CD14-positive monocyte (primary cell): ENCODE measurements at regions not wholly inside any gene's neighbourhood (a gene's known extent, or its start where the extent isn't known, plus 50 kb on each side); places are given as distances from the start of the nearest gene placed in this dataset.

Experiments
- DNase-seq, 3 donors: peaks; one replicate each; pipeline ENCODE4 v3.0.0-alpha.2; 2011 to 2022
- H2AFZ ChIP-seq: 2 replicates; pipeline ENCODE4 v1.6.0; 2012; ENCODE audit warnings: mild to moderate bottlenecking, low read depth, low read length, inconsistent platforms; ENCODE audit not compliant: insufficient read depth, poor library complexity, severe bottlenecking
- H3K27ac ChIP-seq, 2 donors: 1 replicate in 1 of 2; 2 replicates in 1 of 2; pipeline ENCODE4 v1.5.1; 2012 to 2013; ENCODE audit warnings: low read length in 2 of 2, control low read depth in 1 of 2, inconsistent platforms in 1 of 2, low read depth in 1 of 2, mild to moderate bottlenecking in 1 of 2
- H3K27me3 ChIP-seq, 2 donors: one replicate each; pipeline versions ENCODE4 v1.6.0 to v1.6.1; 2011 to 2013; ENCODE audit warnings: low read length in 2 of 2; ENCODE audit not compliant: control insufficient read depth in 2 of 2, insufficient read depth in 2 of 2
- H3K36me3 ChIP-seq, 2 donors: replicated peaks in 1 of 2; 1 replicate in 1 of 2; 2 replicates in 1 of 2; pipeline versions ENCODE4 v1.5.1 to v1.6.1; 2012 to 2013; ENCODE audit warnings: low read length in 2 of 2, control low read depth in 1 of 2, inconsistent platforms in 1 of 2, mild to moderate bottlenecking in 1 of 2; ENCODE audit not compliant: insufficient read depth in 2 of 2, control insufficient read depth in 1 of 2
- H3K4me1 ChIP-seq, 2 donors: 1 replicate in 1 of 2; 2 replicates in 1 of 2; pipeline versions ENCODE4 v1.5.1 to v1.6.1; 2012 to 2013; ENCODE audit warnings: low read length in 2 of 2, control low read depth in 1 of 2, inconsistent platforms in 1 of 2, mild to moderate bottlenecking in 1 of 2, moderate library complexity in 1 of 2; ENCODE audit not compliant: insufficient read depth in 2 of 2, control insufficient read depth in 1 of 2
- H3K4me2 ChIP-seq: replicated peaks from 2 replicates; pipeline ENCODE3; 2012; ENCODE audit warnings: low read length, moderate library complexity, mild to moderate bottlenecking; ENCODE audit not compliant: poor library complexity, severe bottlenecking; ENCODE audit errors: extremely low read depth
- H3K4me3 ChIP-seq, 3 experiments: fragments of 200-600 bp in 1 of 3; sonication (generic) in 1 of 3; replicated peaks in 1 of 3; 1 replicate in 2 of 3; 2 replicates in 1 of 3; pipeline ENCODE4 v1.5.1; 2011 to 2013; ENCODE audit warnings: low read length in 3 of 3, mild to moderate bottlenecking in 3 of 3, control low read depth in 2 of 3, low read depth in 2 of 3, inconsistent platforms in 1 of 3, moderate library complexity in 1 of 3
- H3K79me2 ChIP-seq: 2 replicates; pipeline ENCODE4 v1.6.0; 2012; ENCODE audit warnings: mild to moderate bottlenecking, control low read depth, inconsistent platforms, low read length, moderate library complexity; ENCODE audit not compliant: insufficient read depth
- H3K9ac ChIP-seq: 2 replicates; pipeline ENCODE4 v1.6.0; 2017; ENCODE audit warnings: low read length, mild to moderate bottlenecking; ENCODE audit not compliant: insufficient read depth, poor library complexity, severe bottlenecking
- H3K9me3 ChIP-seq, 2 donors: replicated peaks in 1 of 2; 1 replicate in 1 of 2; 2 replicates in 1 of 2; pipeline versions ENCODE4 v1.5.1 to v1.6.1; 2012 to 2013; ENCODE audit warnings: low read length in 2 of 2, control low read depth in 1 of 2; ENCODE audit not compliant: control insufficient read depth in 1 of 2, insufficient read depth in 1 of 2
- H4K20me1 ChIP-seq: 2 replicates; pipeline ENCODE4 v1.6.0; 2012; ENCODE audit warnings: mild to moderate bottlenecking, low read length, control low read depth, moderate library complexity; ENCODE audit not compliant: insufficient read depth
- H3K27ac Mint-ChIP-seq, 7 donors: one replicate each; pipeline ENCODE4 v1.8.0; 2020; ENCODE audit warnings: mild to moderate bottlenecking in 7 of 7, mixed read lengths in 7 of 7, moderate library complexity in 6 of 7, inconsistent platforms in 2 of 7
- H3K27me3 Mint-ChIP-seq, 3 donors: one replicate each; pipeline ENCODE4 v1.8.0; 2021 to 2022; ENCODE audit warnings: low read depth in 3 of 3, mild to moderate bottlenecking in 3 of 3, mixed read lengths in 3 of 3, moderate library complexity in 3 of 3, inconsistent platforms in 1 of 3
- H3K36me3 Mint-ChIP-seq, 2 donors: one replicate each; pipeline ENCODE4 v1.8.0; 2020; ENCODE audit warnings: mixed read lengths in 2 of 2, inconsistent platforms in 1 of 2, mild to moderate bottlenecking in 1 of 2
- H3K4me1 Mint-ChIP-seq: one replicate; pipeline ENCODE4 v1.8.0; 2020; ENCODE audit warnings: mild to moderate bottlenecking, mixed read lengths
- H3K4me3 Mint-ChIP-seq, 2 donors: one replicate each; pipeline ENCODE4 v1.8.0; 2020; ENCODE audit warnings: mild to moderate bottlenecking in 2 of 2, mixed read lengths in 2 of 2, moderate library complexity in 1 of 2
- H3K9me3 Mint-ChIP-seq, 7 donors: one replicate each; pipeline ENCODE4 v1.8.0; 2020 to 2022; ENCODE audit warnings: mixed read lengths in 7 of 7, mild to moderate bottlenecking in 6 of 7, moderate library complexity in 6 of 7, inconsistent platforms in 2 of 7
- CTCF ChIP-seq: fragments of 200-600 bp; IDR thresholded peaks from one replicate; pipeline ENCODE4 v1.8.0; 2022; ENCODE audit warnings: antibody characterized with exemption, mild to moderate bottlenecking
- WGBS: methylation state at CpG from one replicate; pipeline ENCODE4 v1.1.5; 2013; ENCODE audit warnings: missing lambda C conversion rate; ENCODE audit not compliant: insufficient coverage; 5-methylcytosine and 5-hydroxymethylcytosine counted together
- intact Hi-C, 2 donors: fragments of 100-400 bp; cut with micrococcal nuclease; formaldehyde crosslinking; loops; one replicate each; pipeline versions ENCODE4 v1.15.0 to v1.15.1; 2023

- WGBS: no CpG with 5 or more reads among the region's 2 CpGs
Measured at GRCh38 chr1:216827251-216827650, 104.0 kb upstream of the ESRRG start.

GRCh38 chr1:216826646-216827045, 103.4 kb upstream of the ESRRG start:
- Histone ChIP-seq H3K4me1 (no peaks in the 10 kb centered on the region), H3K27me3 (no peaks in the 10 kb centered on the region), H3K36me3 (no peaks in the 10 kb centered on the region), H3K9ac (no peak overlapping the region), H3K4me2 (no peak overlapping the region), H3K27ac (no peak overlapping the region), H3K79me2 (no peaks in the 10 kb centered on the region), H3K9me3 (no peaks in the 10 kb centered on the region), H3K4me3 (no peak overlapping the region), H2AFZ (no peak overlapping the region), H4K20me1 (no peaks in the 10 kb centered on the region)
- no peak overlapping the region for H3K4me3 Mint-ChIP-seq
- no peak for TF ChIP-seq CTCF
- no CpG with 5 or more reads among the region's 2 CpGs for WGBS
- H3K27me3 Mint-ChIP-seq: no peaks in the 10 kb centered on the region
- no peak overlapping the region for H3K27ac Mint-ChIP-seq
- peaks cover 0 to 7% (median 0%) of the 10 kb centered on the region in 7 donors for H3K9me3 Mint-ChIP-seq
- H3K36me3 Mint-ChIP-seq: no peaks in the 10 kb centered on the region
- intact Hi-C loops: no loop called here
- H3K4me1 Mint-ChIP-seq: no peaks in the 10 kb centered on the region
- DNase-seq: no peak

More at GRCh38 chr1:216827251-216827650, 104.0 kb upstream of the ESRRG start:
- H3K36me3 Mint-ChIP-seq: no peaks in the 10 kb centered on the region
- no peak overlapping the region for H3K4me3 Mint-ChIP-seq
- H3K4me1 ChIP-seq: no peaks in the 10 kb centered on the region
- no peak overlapping the region for H3K27ac ChIP-seq
- H3K79me2 ChIP-seq: no peaks in the 10 kb centered on the region
- no peaks in the 10 kb centered on the region for H3K4me1 Mint-ChIP-seq
- H3K4me3 ChIP-seq: no peak overlapping the region
- no peaks in the 10 kb centered on the region for H3K27me3 Mint-ChIP-seq
- no peak overlapping the region for H3K9ac ChIP-seq
- H2AFZ ChIP-seq: no peak overlapping the region
- TF ChIP-seq CTCF: no peak
- no peaks in the 10 kb centered on the region for H3K9me3 ChIP-seq
- no peaks in the 10 kb centered on the region for H3K27me3 ChIP-seq
- no peak overlapping the region for H3K4me2 ChIP-seq
- no peaks in the 10 kb centered on the region for H3K36me3 ChIP-seq
- intact Hi-C loops: no loop called here
- H3K9me3 Mint-ChIP-seq: peaks cover 0 to 7% (median 0%) of the 10 kb centered on the region in 7 donors
- no peak for DNase-seq
- H4K20me1 ChIP-seq: no peaks in the 10 kb centered on the region
- no peak overlapping the region for H3K27ac Mint-ChIP-seq
